ENCODE measurements at regions not wholly inside any gene's neighbourhood (a gene's known extent, or its start where the extent isn't known, plus 50 kb on each side); places are given as distances from the start of the nearest gene placed in this dataset.

GRCh38 chr18:29644276-29644675 lies 1398.3 kb downstream of the DSC3 start:
- H3K27me3 ChIP-seq (ENCODE audit: insufficient read depth, low read length, poor library complexity, severe bottlenecking), result no peaks in the 10 kb centered on the region
- no peaks in the 10 kb centered on the region for H3K4me1 ChIP-seq (ENCODE audit: insufficient read depth, low read length, poor library complexity, severe bottlenecking)
- H3K9ac ChIP-seq (ENCODE audit: low read depth, low read length, poor library complexity, severe bottlenecking), result no peak overlapping the region
- no peak overlapping the region for H3K4me3 ChIP-seq (ENCODE audit: low read length, poor library complexity, severe bottlenecking)
- H2AFZ ChIP-seq (ENCODE audit: low read length), result no peak overlapping the region
- no peaks in the 10 kb centered on the region for H3K9me3 ChIP-seq (ENCODE audit: insufficient read depth, low read depth, low read length)
- no peaks in the 10 kb centered on the region for H4K20me1 ChIP-seq (ENCODE audit: insufficient read depth, low read length, poor library complexity, severe bottlenecking)
- H3F3A ChIP-seq (ENCODE audit: low read depth), result no peaks in the 10 kb centered on the region
- H3K4me2 ChIP-seq (ENCODE audit: low read depth, low read length, poor library complexity, severe bottlenecking), result no peak overlapping the region
- H3K79me2 ChIP-seq (ENCODE audit: insufficient read depth, low read length), result no peaks in the 10 kb centered on the region
- H3K36me3 ChIP-seq (ENCODE audit: insufficient read depth, low read length), result no peaks in the 10 kb centered on the region
- no peaks in the 10 kb centered on the region for H3K9me2 ChIP-seq (replicated peaks; ENCODE audit: low read depth, low read length)
- no peak for TF ChIP-seq CTCF (conservative IDR thresholded peaks at IDR 0.05; ENCODE audit: low read length)
- TF ChIP-seq EZH2phosphoT487 (IDR thresholded peaks at IDR 0.05; ENCODE audit: borderline replicate concordance), result no peak

GRCh38 chr18:29629493-29630036 lies 1413.0 kb downstream of the DSC3 start:
- Histone ChIP-seq H3K36me3 (ENCODE audit: insufficient read depth, low read length) (no peaks in the 10 kb centered on the region), H3F3A (ENCODE audit: low read depth) (no peaks in the 10 kb centered on the region), H3K4me3 (ENCODE audit: low read length, poor library complexity, severe bottlenecking) (no peak overlapping the region), H3K4me2 (ENCODE audit: low read depth, low read length, poor library complexity, severe bottlenecking) (no peak overlapping the region), H4K20me1 (ENCODE audit: insufficient read depth, low read length, poor library complexity, severe bottlenecking) (no peaks in the 10 kb centered on the region), H3K79me2 (ENCODE audit: insufficient read depth, low read length) (no peaks in the 10 kb centered on the region), H3K9ac (ENCODE audit: low read depth, low read length, poor library complexity, severe bottlenecking) (no peak overlapping the region), H3K4me1 (ENCODE audit: insufficient read depth, low read length, poor library complexity, severe bottlenecking) (no peaks in the 10 kb centered on the region), H3K27me3 (ENCODE audit: insufficient read depth, low read length, poor library complexity, severe bottlenecking) (no peaks in the 10 kb centered on the region), H3K9me3 (ENCODE audit: insufficient read depth, low read depth, low read length) (no peaks in the 10 kb centered on the region), H2AFZ (ENCODE audit: low read length) (no peak overlapping the region), H3K9me2 (replicated peaks; ENCODE audit: low read depth, low read length) (no peaks in the 10 kb centered on the region)
- TF ChIP-seq EZH2phosphoT487 (IDR thresholded peaks at IDR 0.05; ENCODE audit: borderline replicate concordance), result no peak
- TF ChIP-seq CTCF (conservative IDR thresholded peaks at IDR 0.05; ENCODE audit: low read length), result no peak

- Histone ChIP-seq H3K9me3 (ENCODE audit: insufficient read depth, low read depth, low read length) (no peaks in the 10 kb centered on the region), H3K9me2 (replicated peaks; ENCODE audit: low read depth, low read length) (no peaks in the 10 kb centered on the region), H3K9ac (ENCODE audit: low read depth, low read length, poor library complexity, severe bottlenecking) (no peak overlapping the region), H3K4me2 (ENCODE audit: low read depth, low read length, poor library complexity, severe bottlenecking) (no peak overlapping the region), H3K79me2 (ENCODE audit: insufficient read depth, low read length) (no peaks in the 10 kb centered on the region), H3K4me1 (ENCODE audit: insufficient read depth, low read length, poor library complexity, severe bottlenecking) (no peaks in the 10 kb centered on the region), H3K36me3 (ENCODE audit: insufficient read depth, low read length) (no peaks in the 10 kb centered on the region), H3K27me3 (ENCODE audit: insufficient read depth, low read length, poor library complexity, severe bottlenecking) (no peaks in the 10 kb centered on the region), H3K4me3 (ENCODE audit: low read length, poor library complexity, severe bottlenecking) (no peak overlapping the region), H4K20me1 (ENCODE audit: insufficient read depth, low read length, poor library complexity, severe bottlenecking) (no peaks in the 10 kb centered on the region), H3F3A (ENCODE audit: low read depth) (no peaks in the 10 kb centered on the region), H2AFZ (ENCODE audit: low read length) (no peak overlapping the region)
- TF ChIP-seq EZH2phosphoT487 (IDR thresholded peaks at IDR 0.05; ENCODE audit: borderline replicate concordance), result no peak
- TF ChIP-seq CTCF (conservative IDR thresholded peaks at IDR 0.05; ENCODE audit: low read length), result no peak
Measured at GRCh38 chr18:29626094-29626493, 1416.4 kb downstream of the DSC3 start.
